CD4-positive, alpha-beta T cell (primary cell): ENCODE measurements at regions not wholly inside any gene's neighbourhood (a gene's known extent, or its start where the extent isn't known, plus 50 kb on each side); places are given as distances from the start of the nearest gene placed in this dataset.

Experiments used
- ATAC-seq: fragments of 200-7000 bp; cut with Tn5 transposase; one replicate; pipeline ENCODE4 v1.10.0; 2022; ENCODE audit warnings: mild to moderate bottlenecking; ENCODE audit not compliant: poor library complexity
- CTCF ChIA-PET: fragments of 350-600 bp; sonication (Branson Sonifier 250); formaldehyde crosslinking; loops from one replicate; lab custom pipeline; 2021; ENCODE audit warnings: antibody characterized with exemption, inconsistent platforms; lab: Charles Lee
- POLR2A ChIA-PET: fragments of 350-600 bp; sonication (Branson Sonifier 250); formaldehyde crosslinking; loops from one replicate; lab custom pipeline; 2021; ENCODE audit warnings: antibody characterized with exemption, inconsistent platforms; lab: Charles Lee
- DNase-seq, 14 experiments: peaks; one replicate each; pipeline ENCODE4 v3.0.0-alpha.2; 2013 to 2020; ENCODE audit warnings: mixed read lengths in 2 of 14
- H3K27ac ChIP-seq, 2 donors: one replicate each; pipeline versions ENCODE4 v1.5.1 to v1.7.0; 2013; ENCODE audit warnings: low read length in 2 of 2, low read depth in 1 of 2, mild to moderate bottlenecking in 1 of 2
- H3K27me3 ChIP-seq, 2 experiments: 1 replicate in 1 of 2; 2 replicates in 1 of 2; pipeline versions ENCODE4 v1.6.1 to v1.7.0; 2013; ENCODE audit warnings: low read length in 2 of 2, control low read depth in 1 of 2, mild to moderate bottlenecking in 1 of 2, moderate library complexity in 1 of 2; ENCODE audit not compliant: insufficient read depth in 2 of 2, control insufficient read depth in 1 of 2
- H3K36me3 ChIP-seq: one replicate; pipeline ENCODE4 v1.6.1; 2013; ENCODE audit warnings: low read length, control low read depth; ENCODE audit not compliant: insufficient read depth
- H3K4me1 ChIP-seq: one replicate; pipeline ENCODE4 v1.6.1; 2013; ENCODE audit warnings: low read length, control low read depth; ENCODE audit not compliant: insufficient read depth
- H3K4me3 ChIP-seq: one replicate; pipeline ENCODE4 v1.5.1; 2013; ENCODE audit warnings: mild to moderate bottlenecking, low read length, moderate library complexity
- H3K9me3 ChIP-seq, 2 experiments: 1 replicate in 1 of 2; 2 replicates in 1 of 2; pipeline versions ENCODE4 v1.6.1 to v1.7.0; 2013; ENCODE audit warnings: low read length in 2 of 2, mild to moderate bottlenecking in 2 of 2, control low read depth in 1 of 2, moderate library complexity in 1 of 2; ENCODE audit not compliant: control insufficient read depth in 1 of 2, insufficient read depth in 1 of 2
- H3K27ac Mint-ChIP-seq: one replicate; pipeline ENCODE4 v1.8.0; 2020; ENCODE audit warnings: mixed read lengths
- H3K27me3 Mint-ChIP-seq: one replicate; pipeline ENCODE4 v1.8.0; 2021; ENCODE audit warnings: mixed read lengths
- H3K36me3 Mint-ChIP-seq: one replicate; pipeline ENCODE4 v1.8.0; 2021; ENCODE audit warnings: low read depth, mixed read lengths
- H3K4me1 Mint-ChIP-seq: one replicate; pipeline ENCODE4 v1.8.0; 2021; ENCODE audit warnings: low read depth, mixed read lengths
- H3K4me3 Mint-ChIP-seq: one replicate; pipeline ENCODE4 v1.8.0; 2020; ENCODE audit warnings: mild to moderate bottlenecking, mixed read lengths
- H3K9me3 Mint-ChIP-seq: one replicate; pipeline ENCODE4 v1.8.0; 2020; ENCODE audit warnings: mixed read lengths
- intact Hi-C, 2 experiments: fragments of 100-400 bp; cut with DNase I in 1 of 2; cut with micrococcal nuclease in 1 of 2; formaldehyde crosslinking; loops; one replicate each; pipeline versions ENCODE4 v1.15.1 to v1.9.0; 2023 to 2025; cut with DNase I, micrococcal nuclease
- TF ChIP-seq, protein P1 (sequence below): fragments of 200-600 bp; IDR thresholded peaks from one replicate; pipeline ENCODE4 v1.8.0; 2022; ENCODE audit warnings: antibody characterized with exemption, mild to moderate bottlenecking

GRCh38 chr15:29573197-29573838 lies 248.9 kb downstream of the TJP1 start:
- H3K27me3 ChIP-seq: peaks cover 22 to 46% of the 10 kb centered on the region in 2 experiments
- peaks cover 65% of the 10 kb centered on the region for H3K27me3 Mint-ChIP-seq
- peaks cover 5% of the 10 kb centered on the region for H3K9me3 Mint-ChIP-seq
- H3K9me3 ChIP-seq: no peaks in the 10 kb centered on the region
- ChIA-PET CTCF (no interaction called here), POLR2A (no interaction called here)
- peaks cover 2% of the 10 kb centered on the region for H3K4me1 ChIP-seq
- ATAC-seq (no peak), DNase-seq (no peak)
- no peak overlapping the region for H3K4me3 ChIP-seq
- TF ChIP-seq, protein P1, sequence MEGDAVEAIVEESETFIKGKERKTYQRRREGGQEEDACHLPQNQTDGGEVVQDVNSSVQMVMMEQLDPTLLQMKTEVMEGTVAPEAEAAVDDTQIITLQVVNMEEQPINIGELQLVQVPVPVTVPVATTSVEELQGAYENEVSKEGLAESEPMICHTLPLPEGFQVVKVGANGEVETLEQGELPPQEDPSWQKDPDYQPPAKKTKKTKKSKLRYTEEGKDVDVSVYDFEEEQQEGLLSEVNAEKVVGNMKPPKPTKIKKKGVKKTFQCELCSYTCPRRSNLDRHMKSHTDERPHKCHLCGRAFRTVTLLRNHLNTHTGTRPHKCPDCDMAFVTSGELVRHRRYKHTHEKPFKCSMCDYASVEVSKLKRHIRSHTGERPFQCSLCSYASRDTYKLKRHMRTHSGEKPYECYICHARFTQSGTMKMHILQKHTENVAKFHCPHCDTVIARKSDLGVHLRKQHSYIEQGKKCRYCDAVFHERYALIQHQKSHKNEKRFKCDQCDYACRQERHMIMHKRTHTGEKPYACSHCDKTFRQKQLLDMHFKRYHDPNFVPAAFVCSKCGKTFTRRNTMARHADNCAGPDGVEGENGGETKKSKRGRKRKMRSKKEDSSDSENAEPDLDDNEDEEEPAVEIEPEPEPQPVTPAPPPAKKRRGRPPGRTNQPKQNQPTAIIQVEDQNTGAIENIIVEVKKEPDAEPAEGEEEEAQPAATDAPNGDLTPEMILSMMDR: no peak
- H3K36me3 ChIP-seq: no peaks in the 10 kb centered on the region
- no peak overlapping the region for H3K27ac ChIP-seq
- H3K27ac Mint-ChIP-seq: no peak overlapping the region
- peaks cover 10% of the 10 kb centered on the region for H3K4me1 Mint-ChIP-seq
- H3K36me3 Mint-ChIP-seq: no peaks in the 10 kb centered on the region
- H3K4me3 Mint-ChIP-seq: no peak overlapping the region
- intact Hi-C loops: no loop called here

GRCh38 chr15:29571792-29572431 lies 250.4 kb downstream of the TJP1 start:
- no peaks in the 10 kb centered on the region for H3K36me3 Mint-ChIP-seq
- H3K36me3 ChIP-seq: no peaks in the 10 kb centered on the region
- H3K4me3 ChIP-seq: no peak overlapping the region
- no peak overlapping the region for H3K27ac Mint-ChIP-seq
- no peak overlapping the region for H3K27ac ChIP-seq
- peaks cover 10% of the 10 kb centered on the region for H3K4me1 Mint-ChIP-seq
- H3K4me1 ChIP-seq: peaks cover 2% of the 10 kb centered on the region
- H3K9me3 Mint-ChIP-seq: peaks cover 5% of the 10 kb centered on the region
- peaks cover 0 to 2% of the 10 kb centered on the region in 2 experiments for H3K9me3 ChIP-seq
- peaks cover 30 to 60% of the 10 kb centered on the region in 2 experiments for H3K27me3 ChIP-seq
- CTCF ChIA-PET: no interaction called here
- ATAC-seq (no peak), DNase-seq (no peak)
- peaks cover 75% of the 10 kb centered on the region for H3K27me3 Mint-ChIP-seq
- no peak overlapping the region for H3K4me3 Mint-ChIP-seq
- intact Hi-C loops: no loop called here
- TF ChIP-seq, protein P1: no peak
- POLR2A ChIA-PET: no interaction called here

DNA sequence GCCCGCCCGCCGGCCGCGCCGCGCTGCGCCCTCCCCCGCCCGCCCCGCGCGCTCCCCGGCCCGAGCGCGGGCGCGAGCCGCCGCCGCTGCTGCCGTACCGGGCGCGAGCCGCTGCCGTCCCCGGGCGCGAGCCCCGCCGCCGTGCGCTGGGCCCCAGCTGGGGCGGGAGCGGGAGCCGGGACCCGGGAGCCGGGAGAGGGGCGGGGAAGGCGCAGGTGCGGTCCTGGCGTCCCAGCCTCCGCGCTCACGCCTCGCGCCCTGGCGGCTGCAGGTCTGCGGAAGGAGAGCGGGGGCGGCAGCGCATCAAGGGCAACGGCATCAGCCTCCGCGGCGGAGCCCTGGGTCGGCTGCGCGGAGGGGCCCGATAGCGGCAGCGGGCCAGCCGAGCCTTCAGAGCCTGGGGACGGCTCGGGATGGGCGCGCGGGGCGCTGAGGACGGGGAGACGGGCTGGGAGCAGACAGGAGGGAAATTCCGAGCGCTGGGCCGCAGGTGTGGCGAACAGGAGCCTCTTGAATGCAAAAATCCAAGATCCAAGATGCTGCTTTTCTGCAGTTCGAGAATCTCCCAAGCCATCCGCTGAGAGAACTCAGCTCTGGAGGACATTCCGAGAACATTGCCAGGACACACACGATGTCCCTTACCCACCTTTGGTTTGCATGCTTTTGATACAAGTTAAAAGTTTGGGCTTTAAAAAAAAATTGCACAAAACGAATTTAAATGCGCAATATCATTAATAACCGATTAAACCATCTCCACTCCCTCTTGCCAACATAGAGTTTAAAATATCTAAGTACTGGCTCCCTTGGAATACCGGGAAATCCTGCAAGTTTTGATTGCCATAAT lies 251.1 kb downstream of the TJP1 start:
- TF ChIP-seq, protein P1: no peak
- Mint-ChIP-seq H3K4me1 (peaks cover 10% of the 10 kb centered on the region), H3K36me3 (no peaks in the 10 kb centered on the region), H3K27ac (no peak overlapping the region), H3K27me3 (peaks cover 75% of the 10 kb centered on the region), H3K9me3 (peaks cover 3% of the 10 kb centered on the region), H3K4me3 (no peak overlapping the region)
- no peak for DNase-seq
- Histone ChIP-seq H3K9me3 (peaks cover 0 to 4% of the 10 kb centered on the region in 2 experiments), H3K27me3 (peaks cover 30 to 61% of the 10 kb centered on the region in 2 experiments), H3K4me1 (peaks cover 2% of the 10 kb centered on the region), H3K27ac (no peak overlapping the region), H3K36me3 (no peaks in the 10 kb centered on the region), H3K4me3 (no peak overlapping the region)
- no peak for ATAC-seq
- ChIA-PET POLR2A (no interaction called here), CTCF (no interaction called here)
- intact Hi-C loops: no loop called here
